OCI-LY7 (cell line): ENCODE measurements at regions not wholly inside any gene's neighbourhood (a gene's known extent, or its start where the extent isn't known, plus 50 kb on each side); places are given as distances from the start of the nearest gene placed in this dataset.

Experiments
- BruUV-seq: library from RNA; stranded (reverse); fragments of 400-500 nt; replicated peaks from 2 replicates; lab custom pipeline; 2021; lab: Mats Ljungman, UMichigan
- CTCF ChIA-PET: fragments of 300-600 bp; sonication (Branson Sonifier 250); formaldehyde crosslinking; loops from one replicate; lab custom pipeline; 2022; ENCODE audit warnings: antibody characterized with exemption; ENCODE audit not compliant: unreplicated experiment; lab: Charles Lee
- POLR2A ChIA-PET: fragments of 300-600 bp; sonication (Branson Sonifier 250); formaldehyde crosslinking; loops from one replicate; lab custom pipeline; 2022; ENCODE audit warnings: antibody characterized with exemption; lab: Charles Lee
- DNase-seq: peaks from one replicate; pipeline ENCODE4 v3.0.0-alpha.2; 2015; ENCODE audit warnings: low spot score
- H2AFZ ChIP-seq: fragments of 200-600 bp; sonication (generic), shearing (Covaris generic); 2 replicates; pipeline ENCODE4 v1.6.1; 2014; ENCODE audit warnings: mild to moderate bottlenecking, antibody characterized with exemption, low read length, moderate library complexity
- H3K27ac ChIP-seq: fragments of 200-600 bp; sonication (generic); 2 replicates; pipeline ENCODE4 v1.5.1; 2014; ENCODE audit warnings: mixed run types, low read depth, mild to moderate bottlenecking, moderate library complexity, low read length, inconsistent platforms; ENCODE audit not compliant: poor library complexity, severe bottlenecking
- H3K36me3 ChIP-seq: fragments of 200-600 bp; sonication (generic); 2 replicates; pipeline ENCODE4 v1.6.1; 2014; ENCODE audit warnings: mild to moderate bottlenecking, antibody characterized with exemption, low read length, moderate library complexity, mixed read lengths; ENCODE audit not compliant: insufficient read depth
- H3K4me1 ChIP-seq: fragments of 200-600 bp; sonication (generic); 2 replicates; pipeline ENCODE4 v1.5.1; 2014; ENCODE audit warnings: mild to moderate bottlenecking, low read length; ENCODE audit not compliant: insufficient read depth, poor library complexity, severe bottlenecking
- H3K4me2 ChIP-seq: fragments of 200-600 bp; sonication (generic); 2 replicates; pipeline ENCODE4 v1.6.1; 2014; ENCODE audit warnings: mild to moderate bottlenecking, low read length
- H3K4me3 ChIP-seq: fragments of 200-600 bp; sonication (generic); 2 replicates; pipeline ENCODE4 v1.5.1; 2014; ENCODE audit warnings: mild to moderate bottlenecking, low read depth, low read length; ENCODE audit not compliant: poor library complexity, severe bottlenecking
- H3K79me2 ChIP-seq: fragments of 200-600 bp; sonication (generic); 2 replicates; pipeline ENCODE4 v1.6.1; 2016; ENCODE audit warnings: low read depth, mild to moderate bottlenecking, low read length, moderate library complexity, mixed read lengths; ENCODE audit not compliant: insufficient read depth
- H3K9me2 ChIP-seq: fragments of 200-600 bp; sonication (generic); 2 replicates; pipeline ENCODE4 v1.6.1; 2016; ENCODE audit warnings: mild to moderate bottlenecking, low read length, mixed read lengths; ENCODE audit not compliant: insufficient read depth
- H3K9me3 ChIP-seq: fragments of 200-600 bp; sonication (generic); 2 replicates; pipeline ENCODE4 v1.6.1; 2014; ENCODE audit warnings: mild to moderate bottlenecking, mixed run types, low read length, mixed read lengths
- H4K20me1 ChIP-seq: fragments of 200-600 bp; sonication (generic); 2 replicates; pipeline ENCODE4 v1.6.1; 2014; ENCODE audit warnings: mild to moderate bottlenecking, antibody characterized with exemption, low read length, moderate library complexity, mixed read lengths; ENCODE audit not compliant: insufficient read depth
- CTCF ChIP-seq: fragments of 200-600 bp; sonication (generic); conservative IDR thresholded peaks from 2 replicates; pipeline ENCODE4 v1.5.1; 2014; ENCODE audit warnings: mild to moderate bottlenecking, antibody characterized with exemption, low read length, moderate library complexity, mixed read lengths
- EZH2phosphoT487 ChIP-seq: fragments of 200-600 bp; sonication (generic); IDR thresholded peaks from 2 replicates; pipeline ENCODE4 v1.6.1; 2018; ENCODE audit warnings: low read depth, borderline replicate concordance, mild to moderate bottlenecking, mixed run types, antibody characterized with exemption, low read length, moderate library complexity, mixed read lengths
- intact Hi-C: fragments of 100-400 bp; cut with micrococcal nuclease; formaldehyde crosslinking; loops from one replicate; pipeline ENCODE4 v1.10.0; 2022; ENCODE audit not compliant: unreplicated experiment

- H2AFZ ChIP-seq: no peak overlapping the region
- DNase-seq: no peak
- no peaks in the 10 kb centered on the region for H4K20me1 ChIP-seq
- H3K4me3 ChIP-seq: no peak overlapping the region
- intact Hi-C loops: no loop called here
- no peaks in the 10 kb centered on the region for H3K4me1 ChIP-seq
- H3K27ac ChIP-seq: no peak overlapping the region
- H3K9me3 ChIP-seq: no peaks in the 10 kb centered on the region
- no peaks in the 10 kb centered on the region for H3K9me2 ChIP-seq
- CTCF ChIA-PET: no interaction called here
- POLR2A ChIA-PET: no interaction called here
- TF ChIP-seq CTCF (no peak), EZH2phosphoT487 (no peak)
- BruUV-seq: no TSS peak
- H3K36me3 ChIP-seq: no peaks in the 10 kb centered on the region
- H3K79me2 ChIP-seq: no peaks in the 10 kb centered on the region
- H3K4me2 ChIP-seq: no peak overlapping the region
Observed at GRCh38 chr1:115507901-115508300, 133.9 kb upstream of the VANGL1 start.

- no peaks in the 10 kb centered on the region for H3K9me3 ChIP-seq
- DNase-seq: peak; percentile 16
- no peak overlapping the region for H3K4me2 ChIP-seq
- H3K79me2 ChIP-seq: no peaks in the 10 kb centered on the region
- no peaks in the 10 kb centered on the region for H3K4me1 ChIP-seq
- BruUV-seq: no TSS peak
- no peak overlapping the region for H3K4me3 ChIP-seq
- peak; percentile 69 for TF ChIP-seq CTCF
- TF ChIP-seq EZH2phosphoT487: no peak
- H3K27ac ChIP-seq: no peak overlapping the region
- no peaks in the 10 kb centered on the region for H3K9me2 ChIP-seq
- CTCF ChIA-PET: no interaction called here
- no peaks in the 10 kb centered on the region for H4K20me1 ChIP-seq
- intact Hi-C loops: no loop called here
- POLR2A ChIA-PET: no interaction called here
- no peaks in the 10 kb centered on the region for H3K36me3 ChIP-seq
- H2AFZ ChIP-seq: no peak overlapping the region
Observed at GRCh38 chr1:115506924-115507589, 134.7 kb upstream of the VANGL1 start.

GRCh38 chr1:115506518-115506917 lies 135.3 kb upstream of the VANGL1 start:
- intact Hi-C loops: no loop called here
- TF ChIP-seq CTCF: no peak
- no peak for TF ChIP-seq EZH2phosphoT487
- ChIA-PET POLR2A (no interaction called here), CTCF (no interaction called here)
- Histone ChIP-seq H3K9me3 (no peaks in the 10 kb centered on the region), H3K4me2 (no peak overlapping the region), H3K27ac (no peak overlapping the region), H3K4me3 (no peak overlapping the region), H4K20me1 (no peaks in the 10 kb centered on the region), H3K36me3 (no peaks in the 10 kb centered on the region), H2AFZ (no peak overlapping the region), H3K4me1 (no peaks in the 10 kb centered on the region), H3K9me2 (no peaks in the 10 kb centered on the region), H3K79me2 (no peaks in the 10 kb centered on the region)
- BruUV-seq: no TSS peak
- DNase-seq: no peak
